GM19372 (cell line): ENCODE measurements at regions not wholly inside any gene's neighbourhood (a gene's known extent, or its start where the extent isn't known, plus 50 kb on each side); places are given as distances from the start of the nearest gene placed in this dataset.

Experiments
- ATAC-seq: cut with Tn5 transposase; IDR thresholded peaks from one replicate; pipeline ENCODE4 v1.9.1; 2021; ENCODE audit warnings: mild to moderate bottlenecking, low read depth, moderate library complexity; ENCODE audit not compliant: unreplicated experiment

DNA sequence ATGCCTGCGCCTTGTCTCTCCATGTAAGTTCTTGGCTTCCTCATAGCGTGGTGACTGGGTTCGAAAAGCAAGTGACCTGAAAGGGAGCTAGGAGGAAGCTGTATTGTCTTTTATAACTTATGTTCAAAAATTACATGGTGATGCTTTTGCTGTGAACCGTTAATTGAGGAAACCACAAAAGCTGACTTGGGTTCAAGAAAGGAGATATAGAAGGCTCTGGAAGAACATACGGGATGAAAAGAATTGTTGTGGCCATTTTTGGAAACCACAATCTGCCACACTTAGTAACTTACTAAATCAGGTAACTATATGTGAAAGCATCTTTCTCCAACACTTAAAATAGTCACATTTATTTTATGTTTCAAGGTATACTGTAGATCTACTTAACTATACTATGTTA is 177.0 kb upstream of the RBMS1 start:
- ATAC-seq: no peak

DNA sequence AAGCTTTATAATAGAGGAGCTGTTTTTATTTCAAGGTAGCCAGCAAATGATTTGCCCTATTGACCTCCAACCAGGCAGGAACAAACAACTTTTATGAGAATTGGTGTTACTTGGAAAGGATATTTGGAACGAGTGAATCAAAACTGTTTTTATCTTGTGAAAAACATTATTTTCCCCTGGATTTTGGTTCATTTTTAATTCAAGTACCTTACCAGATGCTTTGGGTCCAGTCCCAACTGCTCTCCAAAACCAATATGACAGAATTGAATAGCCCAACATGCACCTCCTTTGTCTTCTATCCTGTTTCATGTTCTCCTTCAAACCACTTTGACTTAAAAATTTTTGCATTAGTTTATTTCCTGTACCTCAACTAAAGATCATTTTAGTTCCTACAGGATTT is 178.6 kb upstream of the RBMS1 start:
- ATAC-seq: no peak

DNA sequence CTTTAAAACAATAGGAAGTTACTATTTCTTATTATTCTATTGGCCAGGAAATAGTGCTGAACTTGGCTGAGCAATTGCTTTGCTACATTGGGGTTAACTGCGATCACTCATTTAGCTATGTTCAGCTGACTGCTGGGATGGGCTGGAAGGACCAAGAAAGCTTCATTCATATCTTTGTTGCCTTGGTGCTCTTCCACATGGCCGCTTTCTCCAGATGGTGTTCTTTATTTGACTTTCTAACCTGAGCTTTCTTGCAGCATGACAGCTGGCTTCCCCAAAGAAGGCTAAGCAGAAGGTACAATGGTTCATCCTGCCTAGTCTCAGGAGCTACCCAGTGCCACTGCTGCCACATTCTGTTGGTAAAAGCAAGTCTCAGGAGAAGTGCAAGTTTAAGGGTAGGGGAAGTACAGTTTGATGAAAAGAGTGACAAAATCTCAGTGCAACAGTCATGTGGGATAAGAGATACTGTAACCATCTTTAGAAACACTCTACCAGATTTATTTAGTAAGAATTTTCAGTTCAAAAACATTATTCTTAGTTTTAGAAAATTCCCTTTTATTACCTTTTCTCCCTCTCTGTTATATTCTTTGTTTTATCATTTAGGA is 180.6 kb upstream of the RBMS1 start:
- ATAC-seq: no peak

DNA sequence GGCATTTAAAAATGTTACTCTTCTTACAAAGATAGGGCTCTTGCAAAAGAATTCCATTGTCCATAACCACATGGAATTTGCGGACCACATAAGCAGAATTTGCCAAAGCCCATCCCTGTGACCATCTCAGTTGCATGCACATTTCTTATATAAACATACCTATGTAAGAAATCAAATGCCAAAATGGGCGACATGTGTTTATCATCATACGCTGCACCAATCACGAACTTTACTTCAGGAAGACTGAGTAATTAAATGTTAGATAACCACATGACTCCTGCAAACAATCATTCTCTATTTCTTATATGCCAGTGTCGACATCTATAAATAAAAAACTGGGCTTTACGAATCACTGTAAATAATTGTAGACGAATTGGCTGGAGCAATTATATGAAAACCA is 186.1 kb upstream of the RBMS1 start:
- no peak for ATAC-seq

DNA sequence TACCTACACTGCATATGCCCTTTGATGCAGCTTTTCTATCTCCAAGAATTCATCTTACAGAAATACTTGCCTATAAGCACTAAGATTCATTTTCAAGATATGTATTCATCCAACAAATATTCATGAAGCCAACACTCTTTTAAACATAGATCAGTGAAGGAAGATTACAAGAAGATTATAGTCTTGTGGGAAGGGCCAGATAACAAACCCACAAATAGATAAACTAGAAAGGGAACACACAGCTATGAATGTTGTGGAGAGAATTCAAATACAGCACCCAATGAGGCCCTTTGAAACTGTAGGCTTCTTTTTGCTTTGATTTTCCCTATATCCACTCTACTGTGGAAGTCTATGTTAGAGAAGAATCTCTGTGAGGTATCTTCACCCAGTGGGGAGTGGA is 186.7 kb upstream of the RBMS1 start:
- no peak for ATAC-seq

DNA sequence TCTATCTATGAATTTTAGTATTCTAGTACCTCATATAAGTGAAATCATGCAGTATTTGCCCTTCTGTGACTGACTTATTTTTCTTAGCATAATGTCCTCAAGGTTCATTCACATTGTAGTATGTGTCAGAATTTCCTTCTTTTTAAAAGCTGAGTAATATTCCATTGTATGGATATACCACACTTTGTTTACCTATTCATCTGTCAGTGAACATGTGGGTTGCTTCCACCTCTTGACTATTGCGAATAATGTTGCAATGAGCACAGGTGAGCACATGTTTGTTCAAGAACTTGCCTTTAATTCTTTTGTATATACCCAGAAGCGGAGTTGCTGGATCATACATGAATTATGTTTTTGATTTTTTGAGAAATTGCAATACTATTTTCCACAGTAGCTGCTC is 187.4 kb upstream of the RBMS1 start:
- no peak for ATAC-seq

DNA sequence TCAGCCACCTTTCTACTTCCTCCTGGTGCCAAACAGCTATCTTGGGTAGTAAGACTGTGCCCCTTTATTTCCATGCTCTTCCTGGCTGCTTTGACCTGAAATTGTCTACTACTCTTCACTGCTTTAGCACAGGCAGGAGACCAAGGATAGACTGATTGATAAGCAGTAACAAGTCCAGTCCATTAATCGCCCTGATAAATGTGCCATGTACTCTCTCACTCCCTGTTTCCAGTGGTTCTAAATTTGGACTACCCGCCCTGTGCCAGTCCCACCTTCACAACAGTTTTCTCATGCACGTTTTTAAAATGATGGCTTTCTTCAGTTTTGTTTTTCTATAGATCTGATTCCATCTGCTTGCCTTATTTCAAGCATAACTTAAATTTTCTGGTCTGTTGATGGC is 189.6 kb upstream of the RBMS1 start:
- no peak for ATAC-seq

DNA sequence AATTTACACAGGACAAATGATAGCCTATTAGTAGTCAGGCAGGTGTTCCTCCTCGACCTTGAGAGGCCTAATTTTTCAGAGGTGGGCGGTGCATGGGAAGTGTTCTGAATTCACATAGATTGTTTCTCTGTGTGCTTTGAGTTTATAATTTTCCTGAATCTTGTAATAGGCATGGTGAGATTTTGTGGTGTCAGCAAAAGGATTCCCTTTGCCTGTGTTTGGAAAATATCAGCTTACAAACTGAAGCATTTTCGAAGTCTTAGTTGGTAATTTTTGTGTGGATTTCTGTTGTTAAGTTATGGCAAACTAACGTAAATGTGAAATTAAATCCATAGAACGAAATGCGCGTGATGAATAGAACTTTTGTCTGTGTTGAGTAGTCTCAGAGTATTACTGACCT is 194.0 kb upstream of the RBMS1 start:
- no peak for ATAC-seq

DNA sequence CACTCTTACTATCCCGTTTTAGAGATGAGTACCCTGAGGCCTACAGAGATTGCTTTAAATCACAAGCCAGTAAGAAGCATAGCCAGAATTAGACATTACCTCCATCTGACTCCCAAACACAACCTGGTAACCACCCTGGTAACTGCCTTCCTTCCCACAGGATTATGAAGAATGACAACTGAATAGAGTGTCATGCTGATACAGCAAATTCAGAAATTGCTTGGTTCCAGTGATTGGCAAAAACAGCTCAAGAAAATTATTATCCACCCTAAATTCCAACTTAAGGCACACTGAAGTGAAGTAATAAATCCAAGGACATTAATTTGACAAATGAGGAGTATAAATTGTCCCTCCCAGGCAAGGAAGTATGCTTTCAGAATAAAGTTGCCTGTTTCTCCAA is 195.8 kb upstream of the RBMS1 start:
- no peak for ATAC-seq

DNA sequence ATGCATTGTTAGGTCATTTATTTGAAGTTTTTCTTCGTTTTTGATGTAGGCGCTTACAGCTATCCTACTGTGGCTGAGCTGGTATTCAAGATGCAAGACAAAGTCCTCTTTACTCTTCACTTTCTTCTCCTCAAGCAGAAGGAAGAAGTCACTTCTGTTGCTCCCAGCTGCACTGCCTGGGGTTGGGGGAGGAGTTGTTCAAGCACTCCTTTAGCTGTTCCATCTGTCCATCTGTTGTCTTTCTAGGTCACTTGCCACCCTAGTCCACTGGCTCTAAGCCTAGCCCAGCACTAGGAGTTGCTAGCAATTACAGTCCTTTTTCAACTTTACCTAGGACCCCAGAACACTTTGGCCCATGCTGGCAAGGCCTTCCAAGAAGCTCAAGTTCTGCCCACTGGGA is 200.6 kb upstream of the RBMS1 start:
- no peak for ATAC-seq

DNA sequence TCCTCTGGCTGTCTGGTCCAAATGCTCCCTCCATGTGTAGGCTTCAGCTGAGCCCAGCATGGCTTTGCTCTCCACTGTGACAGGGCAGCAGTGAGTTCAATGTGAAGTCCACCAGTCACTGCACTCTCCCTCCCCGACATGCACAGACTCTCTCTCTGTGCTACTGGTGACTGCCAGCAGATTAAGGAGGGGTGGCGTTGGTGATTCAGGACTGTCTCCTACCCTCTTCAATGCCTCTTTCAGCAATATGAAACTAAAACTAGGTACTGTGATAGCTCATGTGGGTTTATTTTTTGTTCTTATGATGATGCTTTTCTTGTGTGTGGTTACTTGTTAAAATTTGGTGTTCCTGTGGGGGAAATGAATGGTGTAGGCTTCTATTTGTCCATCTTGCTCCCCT is 201.0 kb upstream of the RBMS1 start:
- ATAC-seq: no peak

DNA sequence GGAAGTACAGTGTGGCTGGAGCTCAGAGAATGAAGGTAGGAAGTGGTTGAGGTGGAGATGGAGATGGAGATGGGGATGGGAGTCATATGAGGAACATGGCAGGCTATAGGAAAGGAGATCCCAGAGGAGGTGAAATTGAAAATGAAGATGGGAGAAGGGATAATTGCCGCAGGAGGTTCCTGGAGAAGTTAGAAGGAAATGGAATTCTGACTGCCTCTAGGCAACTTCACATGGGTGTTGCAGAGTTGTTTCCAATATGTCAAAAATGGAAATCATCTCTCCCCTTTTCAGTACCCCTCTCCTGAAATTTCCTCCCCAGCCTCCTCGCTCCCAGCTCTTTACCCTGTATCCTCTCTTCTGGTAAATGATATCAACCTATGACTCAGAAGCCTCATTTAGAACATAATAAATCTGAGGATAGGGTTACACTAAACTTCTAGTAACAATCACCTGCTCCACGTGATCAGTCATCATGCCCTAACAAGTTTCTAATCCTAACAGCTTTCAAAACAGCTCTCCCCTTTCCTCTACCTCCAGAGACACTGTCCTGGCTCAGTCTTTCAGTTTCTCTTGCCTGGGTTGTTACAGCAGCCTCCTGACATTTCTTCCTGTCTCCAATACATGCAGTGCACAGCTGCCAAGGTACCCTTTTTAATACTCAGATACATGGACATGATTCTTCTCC is 201.9 kb upstream of the RBMS1 start:
- ATAC-seq: no peak

DNA sequence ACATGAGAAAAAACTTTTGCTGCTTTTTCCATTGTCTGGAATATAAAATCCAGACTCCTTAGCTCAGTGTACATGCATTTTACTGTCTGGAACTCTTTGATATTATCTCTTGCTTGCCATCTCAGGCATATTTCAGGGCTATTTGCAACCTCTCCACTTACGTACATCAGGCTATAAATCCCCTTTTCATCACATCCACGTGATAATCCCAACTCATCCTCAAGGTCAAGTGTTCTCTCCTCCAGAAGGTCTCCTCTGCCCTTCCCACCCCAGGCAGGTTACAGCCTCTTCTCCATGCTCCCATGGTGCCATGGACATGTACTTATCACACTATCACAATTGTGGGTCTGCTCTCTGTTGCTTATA is 202.5 kb upstream of the RBMS1 start:
- no peak for ATAC-seq

DNA sequence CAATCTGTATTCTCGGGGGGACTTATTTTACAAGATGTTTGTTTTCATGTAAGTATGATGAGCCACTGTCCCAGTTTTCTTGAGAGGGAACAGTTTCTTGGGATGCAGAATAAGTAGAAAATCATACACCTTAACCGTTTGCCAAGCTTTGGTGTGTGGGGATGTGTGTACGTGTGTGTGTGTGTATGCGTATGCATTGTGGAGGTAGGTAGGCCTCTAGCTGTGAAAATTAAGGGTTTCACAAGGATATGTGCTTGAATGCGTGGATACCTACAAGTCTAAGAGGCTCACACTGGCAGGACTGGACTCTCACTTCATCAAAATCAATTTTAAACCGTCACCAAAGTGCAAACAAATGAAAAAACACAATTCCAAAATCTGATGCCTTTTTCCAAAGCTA is 204.2 kb upstream of the RBMS1 start:
- no peak for ATAC-seq

DNA sequence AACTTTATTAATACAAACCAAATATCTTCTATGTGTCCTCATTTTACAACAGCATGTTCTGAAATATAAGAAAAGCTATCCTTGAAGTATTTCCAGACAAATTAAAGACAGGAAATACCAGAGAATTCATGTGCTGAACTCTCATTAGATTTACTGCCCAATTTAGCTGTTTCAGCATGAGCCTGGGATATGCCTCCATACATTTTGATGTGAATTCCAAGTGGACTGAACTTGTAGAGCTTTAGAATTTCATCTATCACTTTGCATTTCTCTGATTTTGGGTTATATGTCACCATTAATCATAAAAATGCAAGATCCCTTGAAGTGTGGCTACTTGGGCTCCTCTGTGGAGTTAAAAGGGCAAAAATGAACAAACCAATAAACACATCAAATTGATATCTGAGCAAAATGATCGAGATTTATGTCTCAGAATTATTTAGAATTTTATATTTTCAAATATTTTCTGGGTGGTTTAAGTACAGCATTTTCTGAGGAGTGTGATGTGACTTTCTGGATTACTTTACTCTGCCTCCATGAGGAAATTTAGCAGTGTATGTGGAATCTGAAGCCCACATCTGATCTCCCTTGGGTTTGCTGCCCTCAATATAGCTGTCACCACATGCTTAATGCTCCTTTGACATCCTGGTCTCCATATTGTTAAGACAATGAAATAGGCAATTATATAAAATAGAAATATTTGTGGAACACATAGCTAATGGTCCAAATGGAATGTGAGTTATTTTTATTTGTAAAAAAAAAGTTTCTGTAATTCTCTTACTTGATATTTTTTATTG is 206.6 kb upstream of the RBMS1 start:
- no peak for ATAC-seq

DNA sequence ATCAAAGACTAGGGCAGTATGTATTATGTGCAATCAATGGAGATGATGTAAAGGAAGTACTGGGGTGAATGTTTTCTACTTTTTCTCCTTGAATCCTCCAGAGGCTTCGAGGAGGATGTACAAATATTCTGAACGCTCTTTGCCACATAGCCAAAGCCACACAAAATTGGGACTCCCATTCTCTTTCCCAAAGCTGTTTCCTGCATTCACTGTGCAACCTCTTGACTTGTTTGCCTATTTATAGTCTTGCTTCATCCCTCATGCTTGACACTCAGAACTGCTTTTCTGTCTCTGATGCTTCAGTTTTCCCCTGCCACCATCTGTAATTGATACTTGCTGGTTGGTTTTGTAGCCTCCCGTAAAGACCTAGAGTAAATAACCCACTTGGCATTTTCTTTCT is 208.2 kb upstream of the RBMS1 start:
- ATAC-seq: no peak

DNA sequence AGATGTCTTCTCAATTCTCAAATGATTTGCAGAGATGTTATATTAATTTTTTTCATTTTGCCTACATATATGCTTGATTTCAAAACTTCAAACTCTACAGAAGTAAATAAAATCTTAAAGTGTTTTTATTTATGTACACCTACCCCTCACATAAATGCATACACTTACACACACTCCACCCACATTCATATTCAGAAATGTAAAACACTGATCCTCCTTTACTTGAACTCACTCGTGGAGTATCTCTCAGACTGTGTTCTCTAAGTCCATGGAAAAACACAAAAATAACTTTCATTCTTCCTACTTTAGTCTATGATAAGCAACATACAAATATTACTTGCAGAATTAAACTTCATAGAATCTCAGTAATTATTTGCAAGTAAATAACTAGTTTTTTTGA is 209.1 kb upstream of the RBMS1 start:
- no peak for ATAC-seq

DNA sequence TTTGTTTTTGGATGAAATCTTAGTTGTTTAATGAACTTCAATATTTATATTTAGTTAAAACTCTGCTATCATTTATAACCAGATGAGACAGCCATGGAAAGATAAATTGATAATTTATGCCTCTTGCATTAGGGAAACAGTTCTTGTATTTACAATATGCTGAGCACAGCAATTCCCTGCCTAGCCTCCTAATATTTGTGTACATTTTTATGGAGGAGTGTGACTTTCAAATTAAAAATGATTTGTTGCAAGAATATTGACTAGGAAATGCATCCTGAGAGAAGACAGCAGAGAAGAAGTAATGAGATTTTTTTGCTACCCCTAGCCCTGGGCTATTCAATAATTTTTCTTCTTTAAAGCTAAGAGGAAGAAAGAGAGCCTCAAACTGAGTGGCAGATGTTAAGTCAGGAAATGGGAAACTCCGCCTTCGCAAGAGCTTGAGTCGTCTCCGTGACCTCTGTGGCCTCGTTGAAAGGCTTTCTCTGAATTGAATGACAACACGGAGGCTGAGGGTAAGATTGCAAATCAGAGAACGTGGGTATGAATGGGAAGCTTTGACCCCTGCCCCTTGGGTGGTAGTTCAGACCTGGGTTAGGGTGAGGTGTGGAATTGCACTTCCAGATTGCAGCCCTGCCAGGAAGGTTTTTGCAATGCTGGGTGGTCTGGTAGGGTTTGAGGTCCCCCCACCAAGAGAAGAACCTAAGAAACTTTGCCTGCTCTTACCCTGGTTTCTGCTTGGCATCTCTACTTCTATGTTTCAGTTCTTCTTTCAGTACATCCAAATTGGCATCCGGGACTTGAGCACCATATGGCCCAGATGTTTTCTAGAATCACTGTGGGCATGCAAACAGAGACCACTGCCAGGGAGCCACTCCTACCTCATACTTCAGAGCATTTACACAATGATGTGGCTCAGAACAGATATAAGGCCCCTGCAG is 210.3 kb upstream of the RBMS1 start:
- ATAC-seq: peak; percentile 93

DNA sequence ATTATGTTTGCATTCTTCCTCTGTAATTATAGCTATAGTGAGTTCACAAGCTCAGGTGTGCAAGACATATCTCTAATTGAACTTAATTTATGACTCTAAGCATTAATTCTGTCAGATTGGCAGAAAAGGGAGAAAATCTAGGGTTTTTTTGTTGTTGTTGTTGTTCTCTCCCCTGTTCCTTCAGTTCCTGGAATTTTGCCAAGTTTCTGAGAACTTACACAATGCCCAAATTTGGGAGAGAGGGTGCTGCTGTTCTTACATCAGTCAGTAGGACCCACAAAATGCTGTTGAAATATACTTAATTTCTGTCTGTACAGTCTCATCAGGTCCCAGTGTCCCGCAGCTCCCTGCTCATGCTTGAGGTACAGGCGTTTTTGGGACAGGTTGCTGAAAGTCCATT is 221.8 kb upstream of the RBMS1 start:
- no peak for ATAC-seq

DNA sequence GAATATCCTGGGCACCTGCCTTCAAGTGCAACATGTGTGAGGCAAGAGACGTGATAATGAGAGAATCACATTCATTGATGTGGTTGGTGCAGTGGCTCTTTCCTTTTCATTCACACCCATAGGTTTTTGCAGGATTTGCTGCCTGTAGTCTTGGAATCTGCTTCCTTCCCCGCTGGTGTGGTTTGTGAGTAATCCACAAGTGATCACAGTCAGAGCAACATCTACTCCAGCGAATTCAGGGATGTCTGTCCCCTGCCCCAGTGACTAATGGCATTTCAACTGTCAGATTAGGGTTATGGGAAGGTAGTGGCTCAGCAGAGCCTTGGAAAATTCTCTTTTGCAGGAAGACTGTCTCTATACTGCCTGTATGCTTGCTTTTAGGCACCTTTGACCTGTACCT is 225.5 kb upstream of the RBMS1 start:
- no peak for ATAC-seq

DNA sequence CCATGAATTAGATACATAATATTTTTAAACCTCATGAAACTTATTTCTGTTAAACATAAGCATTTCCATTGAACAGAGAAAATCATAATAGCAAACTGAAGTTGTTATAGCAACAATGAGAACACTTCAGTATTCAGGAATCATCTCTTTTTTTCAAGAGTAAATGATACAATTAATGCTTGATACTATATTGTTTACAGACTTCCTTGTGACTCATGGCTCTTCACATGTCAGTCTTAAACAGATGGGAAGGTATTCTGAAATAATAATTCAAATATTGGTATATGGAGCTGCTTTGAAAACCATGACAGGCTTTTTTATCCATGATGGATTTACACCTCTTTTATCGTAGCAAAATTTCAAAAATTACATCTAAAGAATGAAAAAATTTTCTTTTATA is 226.5 kb upstream of the RBMS1 start:
- no peak for ATAC-seq
